ACHN (cell line): ENCODE measurements at regions not wholly inside any gene's neighbourhood (a gene's known extent, or its start where the extent isn't known, plus 50 kb on each side); places are given as distances from the start of the nearest gene placed in this dataset.
A peak's percentile ranks its signal among the peaks of the same experiment; 100 is the strongest.

Experiments
- DNase-seq: peaks from one replicate; pipeline ENCODE4 v3.0.0-alpha.2; 2015
- in situ Hi-C: cut with HindIII; loops from 2 replicates; pipeline ENCODE4 v1.10.0; 2017; ENCODE audit warnings: low sequenced_read_pairs, low pct_ligation_motif_present, low pct_unique_long_range_greater_than_20kb

GRCh38 chr18:43883886-43884285, 606.6 kb upstream of the SYT4 start:
- in situ Hi-C loops: no loop called here
- no peak for DNase-seq

DNA sequence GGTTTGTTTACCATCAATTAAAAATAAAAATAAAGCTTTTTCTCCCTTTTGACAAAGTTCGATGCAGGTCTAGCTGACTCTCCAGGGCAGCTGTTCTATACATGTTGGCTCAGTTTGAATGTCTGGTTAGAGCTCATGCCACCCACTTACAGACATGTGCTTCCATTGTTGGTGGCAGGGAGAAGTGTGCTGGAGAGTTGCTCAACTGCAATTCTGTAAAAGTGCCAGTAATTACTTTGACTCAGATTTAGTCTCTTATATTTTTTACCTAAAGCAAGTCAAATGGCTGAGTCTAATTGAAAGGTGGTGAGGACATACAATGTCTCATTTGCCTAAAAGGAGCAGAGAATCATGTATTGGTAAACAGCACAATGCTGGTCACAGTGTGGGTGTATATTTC, 609.1 kb upstream of the SYT4 start:
- no peak for DNase-seq
- in situ Hi-C loops: no loop called here

DNA sequence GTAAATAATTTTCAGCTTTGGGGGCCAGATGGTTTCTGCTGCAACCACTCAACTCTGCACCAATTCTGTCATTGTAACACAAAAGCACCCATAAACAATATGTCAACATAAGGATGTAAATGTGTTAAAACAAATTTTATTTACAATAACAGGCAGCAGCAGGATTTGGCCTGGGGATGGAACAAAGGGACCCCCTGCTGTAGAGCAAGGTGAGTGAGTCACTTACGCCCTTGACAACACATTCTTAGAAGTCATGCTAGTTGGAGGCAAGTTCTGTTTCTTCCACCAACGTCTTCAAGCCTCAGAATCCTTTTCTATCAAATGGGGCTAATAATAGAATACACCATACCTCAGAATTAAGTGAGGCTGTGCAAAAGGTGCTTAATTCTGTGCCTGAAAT, 610.2 kb upstream of the SYT4 start:
- in situ Hi-C loops: no loop called here
- DNase-seq: no peak

DNA sequence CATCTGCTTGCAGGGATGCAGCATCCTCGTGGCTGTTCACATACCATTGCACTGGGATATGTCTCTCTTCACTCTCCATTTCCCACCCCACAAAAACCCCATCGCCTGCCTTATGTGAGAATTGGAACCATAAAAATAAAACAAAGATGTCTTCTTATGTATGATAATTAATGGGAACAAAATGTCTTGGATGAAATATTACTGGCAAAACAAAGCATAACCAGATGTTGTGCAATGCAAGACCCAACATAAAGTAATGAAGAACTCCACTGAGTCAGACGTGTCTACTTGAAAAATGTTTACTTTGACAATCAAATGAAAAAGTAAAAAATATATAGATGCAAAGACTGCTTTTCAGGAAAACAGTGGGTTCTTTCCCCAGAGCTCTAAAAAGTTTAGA, 611.3 kb upstream of the SYT4 start:
- in situ Hi-C loops: no loop called here

DNA sequence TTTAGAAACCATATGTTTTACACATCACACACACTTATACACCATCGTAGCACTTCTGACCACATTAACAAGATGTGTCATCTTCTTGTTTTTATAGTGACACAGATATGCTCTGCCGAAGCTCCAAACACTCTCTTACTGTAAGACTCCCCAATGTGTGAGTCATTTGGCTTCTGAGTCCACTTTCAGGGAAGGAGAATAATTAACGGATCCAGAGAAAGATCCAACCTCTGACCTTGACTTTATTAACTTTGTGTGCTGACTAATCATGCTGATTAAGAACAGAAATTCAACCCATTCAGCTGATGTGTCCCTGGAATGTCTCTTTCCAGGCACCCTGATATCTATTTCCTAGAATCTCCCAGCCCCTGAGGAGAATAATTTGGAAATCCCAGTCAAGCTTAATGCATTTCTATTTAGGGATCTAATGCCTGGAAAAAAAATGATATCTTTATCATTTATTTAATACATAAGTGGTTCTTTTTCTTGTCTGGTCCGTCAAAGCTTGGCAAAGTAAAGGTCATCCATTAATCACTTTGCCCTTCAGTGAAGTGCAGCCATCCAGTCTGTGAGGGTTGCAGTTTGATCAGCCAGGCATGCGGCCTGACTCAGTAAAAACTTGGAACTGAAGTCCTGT, 615.8 kb upstream of the SYT4 start:
- peak; percentile 85 for DNase-seq
- in situ Hi-C loops: no loop called here

More for the DNA sequence above, 611.3 kb upstream of the SYT4 start:
- no peak for DNase-seq

DNA sequence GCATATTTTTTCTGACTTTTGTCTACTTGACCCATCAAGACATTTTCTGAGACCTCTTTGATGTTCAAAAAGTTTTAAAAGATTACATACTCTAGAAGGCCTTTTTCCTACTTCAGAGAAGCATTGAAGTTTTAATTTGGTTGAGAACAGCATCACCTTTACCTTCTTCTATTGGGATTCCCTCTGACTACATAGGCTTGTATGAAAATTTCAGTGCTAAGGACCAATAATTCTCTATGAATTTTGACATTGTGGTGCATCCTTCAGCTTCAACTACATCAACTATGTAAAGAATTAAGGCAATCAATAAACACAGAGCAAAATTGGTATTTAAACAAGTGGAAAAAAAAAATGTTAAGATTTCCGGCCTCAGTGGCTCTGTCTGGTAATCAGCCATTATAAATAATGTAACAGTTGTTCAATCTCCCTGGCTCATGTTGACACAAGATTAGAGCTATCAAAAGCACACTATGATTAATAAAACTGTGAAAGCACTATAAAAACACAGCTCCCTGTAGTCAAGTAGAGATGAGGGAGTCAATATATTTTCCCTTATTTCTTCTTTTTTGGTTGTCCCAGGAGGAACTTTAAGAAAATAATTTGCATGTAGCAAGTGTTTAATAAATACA, 627.0 kb upstream of the SYT4 start:
- in situ Hi-C loops: no loop called here
- no peak for DNase-seq

- DNase-seq: no peak
- in situ Hi-C loops: no loop called here
These were observed 636.7 kb upstream of the SYT4 start for GRCh38 chr18:43914018-43914417.

- no peak for DNase-seq
- in situ Hi-C loops: no loop called here
These were observed 639.7 kb upstream of the SYT4 start for GRCh38 chr18:43916984-43917383.

- in situ Hi-C loops: no loop called here
- DNase-seq: no peak
These were observed 640.2 kb upstream of the SYT4 start for GRCh38 chr18:43917520-43917919.

GRCh38 chr18:43919551-43919950, 642.3 kb upstream of the SYT4 start:
- in situ Hi-C loops: no loop called here
- DNase-seq: no peak

DNA sequence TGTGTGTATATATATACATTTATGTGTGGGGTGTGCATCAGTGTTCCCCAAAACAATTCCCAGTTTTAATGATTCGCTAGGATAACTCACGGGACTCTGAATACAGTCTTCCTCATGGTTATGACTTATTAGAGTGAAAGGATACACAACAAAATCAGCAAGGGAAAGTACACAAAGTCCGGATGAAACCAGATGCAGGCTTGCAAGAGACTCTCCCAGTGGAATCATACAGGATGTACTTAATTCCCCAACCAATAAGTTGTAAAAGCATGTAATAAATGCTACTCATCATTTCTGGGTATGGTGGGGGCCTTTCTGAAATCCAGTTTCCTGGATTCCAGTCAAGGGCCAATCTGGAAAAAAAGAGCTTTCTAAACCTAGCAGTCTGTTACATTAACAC, 654.1 kb upstream of the SYT4 start:
- in situ Hi-C loops: no loop called here
- DNase-seq: no peak

DNA sequence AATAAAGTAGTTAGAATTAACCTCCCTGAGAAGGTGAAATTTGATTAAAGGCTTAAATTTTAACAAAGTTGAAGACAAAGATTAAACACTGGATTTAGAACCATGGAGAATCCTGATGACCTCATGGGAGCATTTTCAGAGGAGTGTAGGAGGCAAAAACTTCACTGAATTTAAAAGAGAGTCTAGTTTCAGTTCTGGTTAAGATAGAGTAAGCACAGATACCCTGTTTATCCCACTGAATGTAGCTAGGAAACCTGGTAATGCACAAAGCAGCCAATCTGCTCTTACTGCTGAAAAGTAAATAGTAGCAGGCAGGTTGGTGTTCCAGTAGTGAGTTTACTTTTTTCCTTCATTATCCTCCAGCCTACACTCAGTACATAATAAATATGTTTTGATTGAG, 654.9 kb upstream of the SYT4 start:
- DNase-seq: no peak
- in situ Hi-C loops: no loop called here

- in situ Hi-C loops: no loop called here
- DNase-seq: no peak
These were observed 655.9 kb upstream of the SYT4 start for GRCh38 chr18:43933177-43933576.

- no peak for DNase-seq
- in situ Hi-C loops: no loop called here
These were observed 657.0 kb upstream of the SYT4 start for GRCh38 chr18:43934322-43934721.

GRCh38 chr18:43934781-43935471, 657.6 kb upstream of the SYT4 start:
- in situ Hi-C loops: no loop called here

GRCh38 chr18:43936176-43936575, 658.9 kb upstream of the SYT4 start:
- in situ Hi-C loops: no loop called here
- no peak for DNase-seq

More at GRCh38 chr18:43934781-43935471, 657.6 kb upstream of the SYT4 start:
- DNase-seq: no peak

DNA sequence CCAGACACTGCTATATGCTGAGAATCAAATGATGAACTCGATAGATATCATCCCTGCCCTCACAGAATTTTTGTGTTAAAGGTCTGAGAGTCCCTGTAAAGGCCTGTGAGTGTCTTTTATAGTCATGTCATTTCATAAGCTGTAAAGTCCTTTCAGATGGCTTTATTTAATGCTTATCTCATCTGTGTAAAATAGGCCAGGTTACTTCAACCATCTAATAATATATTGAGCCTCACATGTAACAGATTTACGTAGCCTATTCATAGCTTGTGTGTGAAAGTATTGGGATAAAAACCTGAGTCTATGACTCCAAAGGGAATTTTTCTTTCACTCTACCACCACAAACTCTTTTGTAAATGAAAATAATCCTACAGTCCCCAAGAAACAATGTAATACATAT, 672.0 kb upstream of the SYT4 start:
- no peak for DNase-seq
- in situ Hi-C loops: no loop called here

GRCh38 chr18:43950062-43950461, 672.8 kb upstream of the SYT4 start:
- DNase-seq: no peak
- in situ Hi-C loops: no loop called here

DNA sequence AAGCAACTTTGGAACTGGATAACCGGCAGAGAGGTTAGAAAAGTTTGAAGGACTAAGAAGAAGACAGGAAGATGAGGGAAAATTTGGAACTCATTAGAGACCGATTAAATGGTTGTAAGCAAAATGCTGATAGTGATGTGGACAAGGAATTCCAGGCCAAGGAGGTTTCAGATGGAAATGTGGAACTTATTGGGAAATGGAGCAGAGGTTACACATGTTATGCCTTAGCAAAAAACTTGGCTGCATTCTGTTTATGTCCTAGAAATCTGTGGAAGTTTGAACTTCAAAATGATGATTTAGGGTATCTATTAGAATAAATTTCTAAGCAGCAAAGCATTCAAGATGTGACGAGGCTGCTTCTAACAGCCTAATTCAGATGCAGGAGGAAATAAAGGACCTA, 675.1 kb upstream of the SYT4 start:
- DNase-seq: no peak
- in situ Hi-C loops: no loop called here

GRCh38 chr18:43961722-43962121, 684.4 kb upstream of the SYT4 start:
- no peak for DNase-seq
- in situ Hi-C loops: no loop called here
